ENCODE measurements at regions not wholly inside any gene's neighbourhood (a gene's known extent, or its start where the extent isn't known, plus 50 kb on each side); places are given as distances from the start of the nearest gene placed in this dataset.

- TF ChIP-seq ZNF507 (tag; conservative IDR thresholded peaks at IDR 0.05) (no peak), ZBTB2 (IDR thresholded peaks at IDR 0.05) (no peak), RAD21 (CRISPR knock-in tag; conservative IDR thresholded peaks at IDR 0.05 in 1 of 2, IDR thresholded peaks at IDR 0.05 in 1 of 2) (peak; percentile 4 to 27; a peak in 3 of 4 replicates), CLOCK (CRISPR knock-in tag; IDR thresholded peaks at IDR 0.05; ENCODE audit: borderline replicate concordance) (no peak), ATF2 (CRISPR knock-in tag; IDR thresholded peaks at IDR 0.05) (no peak), ZNF175 (CRISPR knock-in tag; IDR thresholded peaks at IDR 0.05; ENCODE audit: low read depth) (0 out of 2 replicates have a peak, but pooled peaks have one; percentile 43), MYNN (IDR thresholded peaks at IDR 0.05) (peak; percentile 72), MYNN (CRISPR knock-in tag; IDR thresholded peaks at IDR 0.05) (no peak), ZNF263 (CRISPR knock-in tag; IDR thresholded peaks at IDR 0.05; ENCODE audit: borderline replicate concordance) (no peak), HNRNPUL1 (IDR thresholded peaks at IDR 0.05; ENCODE audit: low read length) (no peak), FUS (optimal IDR thresholded peaks at IDR 0.05; ENCODE audit: low read depth, low read length) (no peak), RREB1 (CRISPR knock-in tag; IDR thresholded peaks at IDR 0.05) (no peak), MBD1 (CRISPR knock-in tag; IDR thresholded peaks at IDR 0.05) (no peak), XRCC5 (IDR thresholded peaks at IDR 0.05; ENCODE audit: low read depth, low read length) (no peak)
Measured at GRCh38 chr6:119626884-119627619, 277.5 kb upstream of the MAN1A1 start (continued).
